RWPE2 (cell line): ENCODE measurements at regions not wholly inside any gene's neighbourhood (a gene's known extent, or its start where the extent isn't known, plus 50 kb on each side); places are given as distances from the start of the nearest gene placed in this dataset.

Experiments used
- ATAC-seq: fragments of 200-7000 bp; cut with Tn5 transposase; 3 replicates; pipeline ENCODE4 v1.9.1; 2021; ENCODE audit warnings: low read depth
- DNase-seq: peaks from one replicate; pipeline ENCODE4 v3.0.0-alpha.2; 2020; ENCODE audit warnings: low spot score
- H3K27ac ChIP-seq: fragments of 450-650 bp; 2 replicates; pipeline ENCODE4 v1.5.1; 2017; ENCODE audit warnings: mild to moderate bottlenecking; ENCODE audit not compliant: poor library complexity, severe bottlenecking
- H3K27me3 ChIP-seq: fragments of 250-450 bp; sonication (Bioruptor Pico); 2 replicates; pipeline ENCODE4 v1.5.1; 2021; ENCODE audit warnings: mild to moderate bottlenecking, moderate library complexity; ENCODE audit not compliant: insufficient read depth, poor library complexity, severe bottlenecking
- H3K36me3 ChIP-seq: fragments of 250-450 bp; sonication (Bioruptor Pico); 2 replicates; pipeline ENCODE4 v1.5.1; 2020; ENCODE audit warnings: low read depth, mild to moderate bottlenecking, moderate library complexity
- H3K4me1 ChIP-seq: fragments of 250-450 bp; sonication (Bioruptor Pico); 2 replicates; pipeline ENCODE4 v1.5.1; 2021; ENCODE audit warnings: mild to moderate bottlenecking, moderate library complexity; ENCODE audit not compliant: insufficient read depth, poor library complexity, severe bottlenecking
- H3K4me3 ChIP-seq: fragments of 250-450 bp; sonication (Bioruptor Pico); 2 replicates; pipeline ENCODE4 v1.5.1; 2021; ENCODE audit warnings: mild to moderate bottlenecking, moderate library complexity; ENCODE audit not compliant: severe bottlenecking
- H3K9me3 ChIP-seq: fragments of 250-450 bp; sonication (Bioruptor Pico); 2 replicates; pipeline ENCODE4 v1.5.1; 2021; ENCODE audit warnings: mild to moderate bottlenecking, moderate library complexity; ENCODE audit not compliant: severe bottlenecking
- CTCF ChIP-seq: fragments of 450-650 bp; IDR thresholded peaks from one replicate; pipeline ENCODE4 v1.5.1; 2017; ENCODE audit warnings: mild to moderate bottlenecking, moderate library complexity; ENCODE audit not compliant: poor library complexity, severe bottlenecking

- Histone ChIP-seq H3K9me3 (no peaks in the 10 kb centered on the region), H3K36me3 (no peaks in the 10 kb centered on the region), H3K4me3 (no peak overlapping the region), H3K4me1 (no peaks in the 10 kb centered on the region), H3K27me3 (no peaks in the 10 kb centered on the region), H3K27ac (no peak overlapping the region)
- DNase-seq: no peak
- no peak for TF ChIP-seq CTCF
- ATAC-seq: no peak
These were observed 313.3 kb downstream of the OSR1 start for GRCh38 chr2:19045151-19045550.

- DNase-seq (no peak), ATAC-seq (no peak)
- Histone ChIP-seq H3K9me3 (no peaks in the 10 kb centered on the region), H3K4me3 (no peak overlapping the region), H3K4me1 (peaks cover 4% of the 10 kb centered on the region), H3K27ac (no peak overlapping the region), H3K36me3 (no peaks in the 10 kb centered on the region), H3K27me3 (no peaks in the 10 kb centered on the region)
- TF ChIP-seq CTCF: no peak
These were observed 314.5 kb downstream of the OSR1 start for GRCh38 chr2:19043893-19044292.

GRCh38 chr2:19041434-19042041 is 316.9 kb downstream of the OSR1 start:
- no peaks in the 10 kb centered on the region for H3K27me3 ChIP-seq
- no peak overlapping the region for H3K4me3 ChIP-seq
- no peak for TF ChIP-seq CTCF
- DNase-seq: no peak
- H3K9me3 ChIP-seq: no peaks in the 10 kb centered on the region
- H3K27ac ChIP-seq: no peak overlapping the region
- no peaks in the 10 kb centered on the region for H3K36me3 ChIP-seq
- no peak for ATAC-seq
- H3K4me1 ChIP-seq: peaks cover 17% of the 10 kb centered on the region

GRCh38 chr2:19038071-19039015 is 320.1 kb downstream of the OSR1 start:
- TF ChIP-seq CTCF: no peak
- H3K27ac ChIP-seq: peak overlapping the region; percentile 84
- H3K9me3 ChIP-seq: no peaks in the 10 kb centered on the region

More at GRCh38 chr2:19038071-19039015, 320.1 kb downstream of the OSR1 start:
- Histone ChIP-seq H3K27me3 (no peaks in the 10 kb centered on the region), H3K4me1 (peaks cover 17% of the 10 kb centered on the region), H3K36me3 (no peaks in the 10 kb centered on the region), H3K4me3 (no peak overlapping the region)
- ATAC-seq: peak; percentile 93
- DNase-seq: no peak
